Esophagus squamous epithelium (tissue), 4 donors: ENCODE measurements at regions not wholly inside any gene's neighbourhood (a gene's known extent, or its start where the extent isn't known, plus 50 kb on each side); places are given as distances from the start of the nearest gene placed in this dataset.

Source experiments
- CTCF ChIP-seq, 6 experiments: fragments of 450-650 bp in 4 of 6; fragments of 200-600 bp in 2 of 6; sonication (generic) in 2 of 6; IDR thresholded peaks; one replicate each; pipeline ENCODE4 v1.5.1; 2016 to 2019; ENCODE audit warnings: antibody characterized with exemption in 6 of 6, mild to moderate bottlenecking in 4 of 6, moderate library complexity in 4 of 6
- POLR2A ChIP-seq, 4 donors: fragments of 450-650 bp; IDR thresholded peaks; one replicate each; pipeline ENCODE4 v1.6.1; 2017; ENCODE audit warnings: antibody characterized with exemption in 4 of 4, mild to moderate bottlenecking in 4 of 4, moderate library complexity in 3 of 4

- TF ChIP-seq CTCF (IDR thresholded peaks at IDR 0.05) (no peak), POLR2A (IDR thresholded peaks at IDR 0.05) (no peak)
Observed at GRCh38 chr2:129439406-129440302, 539.8 kb upstream of the RAB6C start.
